ENCODE measurements at regions not wholly inside any gene's neighbourhood (a gene's known extent, or its start where the extent isn't known, plus 50 kb on each side); places are given as distances from the start of the nearest gene placed in this dataset.
"Not testable (repeated sequence)": the region's sequence is repeated elsewhere in the genome, so short reads cannot be mapped to it uniquely, and the experiment has no call there.

- no peak for TF ChIP-seq CTCF (IDR thresholded peaks at IDR 0.05; ENCODE audit: control insufficient read depth, extremely low read depth, insufficient read depth)
- no peak overlapping the region for H3K4me3 ChIP-seq (ENCODE audit: low read depth, low read length)
- DNase-seq (ENCODE audit: low read depth): no peak
Observed at GRCh38 chrX:125422986-125423385, 103.3 kb downstream of the TEX13C start.

GRCh38 chrX:125424536-125424935, 104.9 kb downstream of the TEX13C start:
- no peak for TF ChIP-seq CTCF (IDR thresholded peaks at IDR 0.05; ENCODE audit: control insufficient read depth, extremely low read depth, insufficient read depth)
- no peak overlapping the region for H3K4me3 ChIP-seq (ENCODE audit: low read depth, low read length)
- DNase-seq (ENCODE audit: low read depth): no peak

GRCh38 chrX:125436855-125437254, 117.2 kb downstream of the TEX13C start:
- DNase-seq (ENCODE audit: low read depth): no peak
- peak; percentile 44 for TF ChIP-seq CTCF (IDR thresholded peaks at IDR 0.05; ENCODE audit: control insufficient read depth, extremely low read depth, insufficient read depth)
- H3K4me3 ChIP-seq (ENCODE audit: low read depth, low read length): no peak overlapping the region

GRCh38 chrX:125439194-125439849, 119.7 kb downstream of the TEX13C start:
- H3K4me3 ChIP-seq (ENCODE audit: low read depth, low read length): no peak overlapping the region
- TF ChIP-seq CTCF (IDR thresholded peaks at IDR 0.05; ENCODE audit: control insufficient read depth, extremely low read depth, insufficient read depth): no peak
- DNase-seq (ENCODE audit: low read depth): no peak

- no peak overlapping the region for H3K4me3 ChIP-seq (ENCODE audit: low read depth, low read length)
- DNase-seq (ENCODE audit: low read depth): no peak
- no peak for TF ChIP-seq CTCF (IDR thresholded peaks at IDR 0.05; ENCODE audit: control insufficient read depth, extremely low read depth, insufficient read depth)
Observed at GRCh38 chrX:125444659-125445058, 125.0 kb downstream of the TEX13C start.

GRCh38 chrX:125475482-125475881, 155.8 kb downstream of the TEX13C start:
- no peak for TF ChIP-seq CTCF (IDR thresholded peaks at IDR 0.05; ENCODE audit: control insufficient read depth, extremely low read depth, insufficient read depth)
- no peak for DNase-seq (ENCODE audit: low read depth)
- H3K4me3 ChIP-seq (ENCODE audit: low read depth, low read length): no peak overlapping the region

GRCh38 chrX:125492439-125492838, 172.8 kb downstream of the TEX13C start:
- H3K4me3 ChIP-seq (ENCODE audit: low read depth, low read length): no peak overlapping the region
- no peak for DNase-seq (ENCODE audit: low read depth)
- TF ChIP-seq CTCF (IDR thresholded peaks at IDR 0.05; ENCODE audit: control insufficient read depth, extremely low read depth, insufficient read depth): no peak

GRCh38 chrX:125493004-125493403, 173.3 kb downstream of the TEX13C start:
- not testable (repeated sequence) for H3K4me3 ChIP-seq (ENCODE audit: low read depth, low read length)
- peak; percentile 35 for DNase-seq (ENCODE audit: low read depth)

Measured in LNCaP clone FGC (cell line).